ENCODE measurements at regions not wholly inside any gene's neighbourhood (a gene's known extent, or its start where the extent isn't known, plus 50 kb on each side); places are given as distances from the start of the nearest gene placed in this dataset.

GRCh38 chr14:76963372-76963771, 65.1 kb downstream of the IRF2BPL start:
- Histone ChIP-seq H2AFZ (ENCODE audit: insufficient read depth, low read depth, low read length, poor library complexity, severe bottlenecking) (no peak overlapping the region), H3K27ac (ENCODE audit: low read depth in 1 of 2, low read length in 2 of 2) (no peak overlapping the region), H3K9ac (ENCODE audit: insufficient read depth, low read length, poor library complexity, severe bottlenecking) (no peak overlapping the region), H3K79me2 (ENCODE audit: insufficient read depth, low read length) (no peaks in the 10 kb centered on the region), H3K4me1 (ENCODE audit: control insufficient read depth in 1 of 2, insufficient read depth in 2 of 2, low read length in 2 of 2) (peaks cover 19 to 31% of the 10 kb centered on the region in 2 donors), H3K9me3 (replicated peaks in 1 of 2; ENCODE audit: control insufficient read depth in 1 of 2, insufficient read depth in 1 of 2, low read length in 2 of 2) (no peaks in the 10 kb centered on the region), H3K4me3 (replicated peaks in 1 of 3; ENCODE audit: low read depth in 2 of 3, low read length in 3 of 3) (no peak overlapping the region), H3K36me3 (replicated peaks in 1 of 2; ENCODE audit: control insufficient read depth in 1 of 2, insufficient read depth in 2 of 2, low read length in 2 of 2) (no peaks in the 10 kb centered on the region), H3K4me2 (replicated peaks; ENCODE audit: extremely low read depth, low read length, poor library complexity, severe bottlenecking) (no peak overlapping the region), H4K20me1 (ENCODE audit: insufficient read depth, low read length) (no peaks in the 10 kb centered on the region), H3K27me3 (ENCODE audit: control insufficient read depth in 2 of 2, insufficient read depth in 2 of 2, low read length in 2 of 2) (no peaks in the 10 kb centered on the region)
- TF ChIP-seq CTCF (IDR thresholded peaks at IDR 0.05), result no peak
- Mint-ChIP-seq H3K4me1 (peaks cover 44% of the 10 kb centered on the region), H3K9me3 (peaks cover 0 to 2% (median 0%) of the 10 kb centered on the region in 7 donors), H3K27me3 (ENCODE audit: low read depth in 3 of 3) (peaks cover 0 to 5% (median 3%) of the 10 kb centered on the region in 3 donors), H3K36me3 (peaks cover 0 to 4% of the 10 kb centered on the region in 2 donors), H3K27ac (peak overlapping the region in 4 of 7 donors; percentile 99 to 100 (median 100)), H3K4me3 (no peak overlapping the region)
- DNase-seq, result no peak
- 95% methylated on average over 3 of the region's 3 CpGs for WGBS (ENCODE audit: insufficient coverage)
- intact Hi-C loops (cut with micrococcal nuclease), result loop anchor here in 1 of 2 donors (2.0 to 5.0 kb wide), 2 partner anchors 65 to 134 kb away; partner anchors contain the start of genes CIPC and IRF2BPL

GRCh38 chr14:76962303-76962660, 66.2 kb downstream of the IRF2BPL start:
- Histone ChIP-seq H3K4me1 (ENCODE audit: control insufficient read depth in 1 of 2, insufficient read depth in 2 of 2, low read length in 2 of 2) (peaks cover 26 to 39% of the 10 kb centered on the region in 2 donors), H3K9me3 (replicated peaks in 1 of 2; ENCODE audit: control insufficient read depth in 1 of 2, insufficient read depth in 1 of 2, low read length in 2 of 2) (no peaks in the 10 kb centered on the region), H3K27me3 (ENCODE audit: control insufficient read depth in 2 of 2, insufficient read depth in 2 of 2, low read length in 2 of 2) (no peaks in the 10 kb centered on the region), H3K79me2 (ENCODE audit: insufficient read depth, low read length) (no peaks in the 10 kb centered on the region), H4K20me1 (ENCODE audit: insufficient read depth, low read length) (no peaks in the 10 kb centered on the region), H2AFZ (ENCODE audit: insufficient read depth, low read depth, low read length, poor library complexity, severe bottlenecking) (peak overlapping the region; percentile 71), H3K36me3 (replicated peaks in 1 of 2; ENCODE audit: control insufficient read depth in 1 of 2, insufficient read depth in 2 of 2, low read length in 2 of 2) (no peaks in the 10 kb centered on the region), H3K9ac (ENCODE audit: insufficient read depth, low read length, poor library complexity, severe bottlenecking) (peak overlapping the region; percentile 57), H3K27ac (ENCODE audit: low read depth in 1 of 2, low read length in 2 of 2) (peak overlapping the region; percentile 95 to 97), H3K4me3 (replicated peaks in 1 of 3; ENCODE audit: low read depth in 2 of 3, low read length in 3 of 3) (peak overlapping the region in 2 of 3 experiments; percentile 43 to 70), H3K4me2 (replicated peaks; ENCODE audit: extremely low read depth, low read length, poor library complexity, severe bottlenecking) (peak overlapping the region; percentile 77)
- H3K9me3 Mint-ChIP-seq, result peaks cover 0 to 2% (median 0%) of the 10 kb centered on the region in 7 donors
- H3K4me1 Mint-ChIP-seq, result peaks cover 54% of the 10 kb centered on the region
- peak overlapping the region; percentile 82 to 96 for H3K4me3 Mint-ChIP-seq
- H3K36me3 Mint-ChIP-seq, result peaks cover 0 to 4% of the 10 kb centered on the region in 2 donors
- 73% methylated on average over 1 of the region's 1 CpG for WGBS (ENCODE audit: insufficient coverage)
- no peak for TF ChIP-seq CTCF (IDR thresholded peaks at IDR 0.05)
- DNase-seq, result no peak
- H3K27me3 Mint-ChIP-seq (ENCODE audit: low read depth in 3 of 3), result peaks cover 0 to 6% (median 5%) of the 10 kb centered on the region in 3 donors
- peak overlapping the region; percentile 99 to 100 (median 99) for H3K27ac Mint-ChIP-seq
- intact Hi-C loops (cut with micrococcal nuclease), result loop anchor here in 1 of 2 donors (2.0 to 5.0 kb wide), 2 partner anchors 67 to 135 kb away; partner anchors contain the start of genes CIPC and IRF2BPL
